HG03442 (cell line): ENCODE measurements at regions not wholly inside any gene's neighbourhood (a gene's known extent, or its start where the extent isn't known, plus 50 kb on each side); places are given as distances from the start of the nearest gene placed in this dataset.
"Not testable (repeated sequence)": the region's sequence is repeated elsewhere in the genome, so short reads cannot be mapped to it uniquely, and the experiment has no call there.

ENCODE experiments used
- ATAC-seq: cut with Tn5 transposase; IDR thresholded peaks from one replicate; pipeline ENCODE4 v1.9.1; 2021; ENCODE audit warnings: mild to moderate bottlenecking, moderate library complexity; ENCODE audit not compliant: unreplicated experiment

DNA sequence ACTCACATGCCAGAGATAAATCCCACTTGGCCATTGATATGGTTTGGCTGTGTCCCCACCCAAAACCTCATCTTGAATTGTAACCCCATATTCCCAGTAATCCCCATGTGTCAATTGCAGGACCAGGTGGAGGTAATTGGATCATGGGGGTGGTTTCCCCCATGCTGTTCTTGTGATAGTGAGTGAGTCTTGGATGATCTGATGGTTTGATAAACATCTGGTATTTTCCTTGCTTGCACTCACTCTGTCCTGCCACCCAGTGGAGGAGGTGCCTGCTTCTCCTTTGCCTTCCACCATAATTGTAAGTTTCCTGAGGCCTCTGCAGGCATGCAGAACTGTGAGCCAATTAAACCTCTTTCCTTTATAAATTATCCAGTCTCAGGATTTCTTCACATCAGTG lies 50.4 kb upstream of the B3GAT2 start:
- ATAC-seq = not testable (repeated sequence)

DNA sequence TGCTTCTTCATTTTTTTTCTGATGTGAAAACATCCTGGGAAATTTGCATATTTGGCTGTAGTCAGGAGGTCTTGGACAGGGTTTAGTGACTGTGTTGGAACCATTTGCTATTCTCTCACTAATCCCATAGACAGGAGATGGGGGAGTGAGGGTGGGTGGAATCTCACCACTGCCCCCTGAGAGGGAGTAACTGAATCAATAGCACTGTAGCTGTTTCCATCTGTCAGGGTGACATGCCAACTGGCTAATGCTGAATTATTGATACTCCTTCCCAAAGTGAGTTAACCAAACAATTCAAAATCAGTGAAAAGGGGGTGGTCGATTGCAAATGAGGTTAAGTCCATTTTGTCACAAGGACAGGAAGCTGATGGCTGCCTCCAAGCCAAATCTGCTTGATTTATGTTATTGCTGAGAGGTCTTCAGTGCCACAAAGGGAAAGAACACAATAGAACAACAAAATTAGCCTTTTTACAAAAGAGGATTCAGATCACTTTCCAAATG lies 55.1 kb upstream of the B3GAT2 start:
- ATAC-seq = no peak

DNA sequence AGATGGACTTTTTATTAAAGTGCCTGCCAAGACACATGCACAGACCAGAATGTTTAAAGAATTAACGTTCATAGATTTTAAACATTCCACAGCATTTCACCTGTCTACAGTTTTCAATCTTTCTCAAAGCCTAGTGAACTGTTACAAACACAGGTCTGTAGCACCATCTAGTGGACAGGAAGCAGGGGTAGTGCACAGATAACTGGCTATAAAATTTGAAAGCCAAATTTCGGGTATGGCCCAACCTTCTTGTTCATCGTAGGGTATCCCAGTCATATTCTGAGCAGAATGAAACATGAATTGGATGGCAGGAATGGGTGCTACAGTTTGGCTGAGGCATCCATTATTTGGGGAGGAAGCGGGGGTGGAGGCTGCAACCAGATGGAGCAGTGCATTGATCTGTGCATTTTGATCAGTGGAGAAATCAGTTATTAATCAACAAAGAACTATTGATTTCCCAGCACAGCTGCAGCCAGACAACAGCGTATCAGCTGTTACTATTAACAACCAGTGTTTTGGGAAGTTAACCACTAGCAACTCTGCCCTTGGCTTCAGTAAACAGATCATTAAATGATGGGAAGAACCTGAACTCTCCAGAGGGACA lies 56.1 kb upstream of the B3GAT2 start:
- ATAC-seq = peak; percentile 85

DNA sequence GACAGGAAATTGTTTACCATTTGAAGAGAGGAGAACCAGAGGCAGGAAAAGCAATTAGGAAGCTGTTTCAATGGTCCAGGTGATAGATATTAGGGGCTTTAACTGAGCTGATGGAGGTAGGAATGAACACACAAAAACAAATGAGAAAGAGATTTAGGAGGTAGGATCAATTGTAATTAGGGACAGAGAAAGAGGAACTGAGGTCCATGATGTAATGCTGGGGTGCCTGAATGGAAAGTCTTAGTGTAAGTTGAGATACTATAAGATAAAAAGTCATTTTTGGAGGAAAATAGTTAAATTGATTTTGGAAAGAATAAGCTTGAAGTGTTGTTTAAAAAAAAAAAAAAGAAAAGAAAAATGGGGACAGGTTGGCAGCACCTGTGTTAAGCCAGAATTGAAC lies 58.5 kb upstream of the B3GAT2 start:
- ATAC-seq = no peak

DNA sequence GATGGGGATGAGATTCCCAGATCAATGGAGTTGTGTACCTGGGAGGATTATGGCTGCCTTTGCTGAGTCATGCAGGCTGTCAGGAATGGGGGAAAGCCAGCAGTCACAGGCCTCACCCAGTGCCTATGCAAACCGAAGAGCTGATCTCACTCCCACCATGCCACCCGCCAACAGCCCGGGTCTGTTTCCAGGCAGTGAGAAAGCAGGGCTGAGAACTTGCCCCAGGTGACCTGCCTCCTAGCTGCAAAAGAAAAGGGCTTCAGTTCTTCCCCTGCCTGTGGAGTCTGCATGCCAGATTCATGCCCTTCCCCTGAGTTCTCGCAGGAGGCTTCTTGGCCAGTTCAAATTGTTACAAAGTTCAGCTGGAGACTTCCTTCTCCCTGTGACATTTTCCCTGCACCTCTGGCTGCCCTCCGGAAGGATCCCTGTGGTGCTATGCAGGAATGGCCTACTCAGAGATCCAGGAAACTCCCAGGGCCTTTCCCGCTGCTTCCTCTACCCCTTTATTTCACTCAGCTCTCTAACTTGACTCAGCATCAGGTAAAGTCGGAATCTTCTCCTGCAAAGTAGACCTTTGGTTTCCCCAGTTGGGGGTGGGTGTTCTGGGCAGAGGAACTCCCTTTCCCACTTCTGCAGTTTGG lies 71.5 kb upstream of the B3GAT2 start:
- ATAC-seq = no peak

DNA sequence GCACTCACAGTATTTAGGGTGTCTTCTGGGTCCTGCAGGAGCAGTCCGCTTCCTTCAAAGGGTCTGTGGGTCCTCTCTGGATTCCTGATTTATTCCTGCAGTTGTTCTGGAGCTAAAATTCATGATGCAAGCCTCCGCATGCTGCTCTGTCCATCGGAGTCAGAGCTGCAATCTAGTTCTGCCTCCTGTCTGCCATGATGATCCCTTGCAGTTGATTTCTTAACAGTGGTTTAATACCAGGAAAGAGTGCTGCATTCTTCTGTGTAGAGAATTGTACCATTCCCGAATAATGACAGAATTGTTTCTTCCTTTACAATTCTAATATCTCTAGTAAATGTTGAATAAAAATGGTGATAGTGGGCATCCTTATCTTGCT lies 72.0 kb upstream of the B3GAT2 start:
- no peak for ATAC-seq

DNA sequence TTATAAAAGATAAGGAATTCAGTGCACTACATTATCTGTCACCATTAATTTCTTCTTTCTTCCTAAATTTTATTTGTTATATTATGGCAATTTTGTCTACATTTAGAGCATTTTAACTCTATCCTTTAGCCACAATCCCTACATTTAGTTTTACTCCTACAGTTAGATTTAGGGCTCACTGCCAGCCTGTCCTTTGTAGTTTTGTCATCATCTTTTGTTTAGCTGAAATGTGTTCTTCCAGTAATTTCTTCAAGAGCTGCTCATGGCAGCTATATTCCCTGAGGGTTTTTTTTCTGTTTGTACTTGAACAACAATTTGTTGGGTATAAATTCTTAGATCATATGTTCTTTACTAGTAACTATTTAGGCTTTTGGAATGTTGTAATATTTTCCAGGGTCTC lies 72.7 kb upstream of the B3GAT2 start:
- ATAC-seq = no peak

DNA sequence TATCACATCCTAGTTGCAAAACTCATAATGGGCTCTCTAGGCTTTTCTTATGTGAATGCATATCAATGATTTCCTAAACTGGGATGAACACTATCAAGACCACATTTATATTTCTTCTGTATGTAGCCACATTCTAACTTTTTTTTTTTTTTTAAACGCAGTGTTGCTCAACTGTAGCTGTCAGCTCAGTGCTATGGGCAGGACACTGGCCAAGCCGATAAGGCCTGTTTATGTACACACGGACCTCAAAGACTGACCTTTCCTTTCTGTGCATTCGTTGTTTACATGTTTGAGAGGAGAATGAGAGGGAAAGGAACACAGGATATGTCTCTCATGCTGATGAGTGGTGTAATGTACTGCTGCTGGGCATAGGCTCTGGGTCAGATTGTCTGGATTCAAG lies 75.1 kb upstream of the B3GAT2 start:
- ATAC-seq = no peak

DNA sequence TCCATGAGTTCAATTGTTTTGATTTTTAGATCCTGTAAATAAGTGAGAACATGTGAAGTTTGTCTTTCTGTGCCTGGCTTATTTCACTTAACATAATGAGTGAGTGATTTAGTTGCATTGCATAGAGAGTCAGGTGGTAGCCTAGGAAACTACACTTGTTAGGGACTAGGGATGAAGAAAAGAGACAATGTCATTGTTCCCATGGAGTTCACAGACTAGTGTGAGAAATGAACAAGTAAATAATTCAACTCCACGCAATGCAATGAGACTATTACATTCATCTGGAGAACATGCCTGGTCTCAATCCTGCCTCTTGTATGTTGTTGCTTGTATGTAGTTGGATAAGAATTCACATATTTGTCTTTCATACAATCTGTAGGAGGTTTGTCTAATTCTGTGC lies 76.3 kb upstream of the B3GAT2 start:
- ATAC-seq = no peak

DNA sequence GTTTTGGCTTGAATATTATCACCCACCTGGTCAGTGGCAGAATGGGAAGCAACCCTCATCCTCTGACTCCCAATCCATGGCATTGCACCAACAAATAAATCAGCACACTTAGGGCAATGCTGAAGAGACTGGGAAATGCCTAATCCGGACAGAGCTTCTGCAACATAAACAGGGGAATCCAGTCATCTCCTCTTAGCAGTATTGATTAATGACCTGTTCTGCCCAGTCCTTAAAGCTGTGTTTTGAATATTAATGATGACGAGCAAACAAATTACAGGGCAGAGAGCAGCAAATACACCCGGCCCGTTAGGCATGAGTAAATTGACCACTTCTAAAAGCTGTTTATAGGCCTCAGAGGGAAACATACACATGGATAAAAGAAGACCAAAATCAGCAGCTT lies 77.0 kb upstream of the B3GAT2 start:
- no peak for ATAC-seq

DNA sequence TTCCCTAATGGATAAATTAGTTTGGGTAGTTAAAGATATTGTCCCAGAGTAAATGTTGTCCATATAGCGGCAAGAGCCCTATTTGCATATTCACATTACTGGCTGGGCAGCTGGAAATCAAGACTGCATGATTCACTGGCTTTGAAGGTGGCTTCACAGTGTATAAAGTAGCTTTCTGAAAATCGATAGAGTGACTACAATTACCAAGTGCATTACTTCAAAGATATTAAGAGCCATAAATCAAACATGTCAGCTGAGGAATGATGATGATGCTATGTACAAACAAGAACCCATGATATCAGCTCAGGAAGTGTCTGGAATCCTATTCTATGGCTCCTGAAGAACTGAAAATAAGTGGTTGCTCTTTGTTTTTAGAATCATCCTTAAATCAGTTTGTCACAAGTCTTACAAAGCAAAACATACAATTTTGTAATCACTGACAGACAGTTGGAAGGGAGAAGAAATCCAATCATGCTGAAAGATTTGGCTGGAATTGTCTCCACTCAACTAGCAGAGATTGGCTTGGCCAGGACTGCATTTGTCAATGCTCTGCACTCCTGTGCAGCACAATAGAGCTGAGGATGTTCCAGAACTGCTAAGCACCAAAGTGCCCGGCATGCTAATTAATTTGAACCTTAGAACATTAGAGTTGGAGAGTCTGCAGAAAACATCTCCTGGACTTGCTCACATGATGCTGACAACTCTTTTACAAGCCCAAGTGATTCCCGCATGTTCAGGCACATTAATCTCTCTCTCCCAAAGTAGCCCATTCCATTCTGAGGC lies 77.9 kb upstream of the B3GAT2 start:
- ATAC-seq = no peak

DNA sequence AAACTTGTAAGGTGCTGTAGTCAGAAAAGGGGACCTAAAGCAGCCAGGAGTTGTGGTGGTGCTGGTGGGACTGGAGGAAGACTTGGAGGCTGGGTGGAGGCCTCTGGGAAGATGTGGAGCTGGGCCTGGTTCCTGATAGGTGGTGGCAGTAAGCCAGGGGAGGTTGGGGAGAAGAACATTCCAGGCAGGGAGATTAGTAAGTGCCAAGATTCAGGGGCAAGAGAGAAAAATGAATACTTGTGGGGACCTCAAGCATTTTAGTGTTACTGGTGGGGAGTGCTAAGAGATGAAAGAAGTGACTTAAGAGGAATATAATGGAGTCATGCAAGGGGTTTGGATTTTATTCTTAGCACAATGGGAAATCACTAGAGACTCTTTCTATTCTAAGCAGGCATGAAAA lies 79.0 kb upstream of the B3GAT2 start:
- ATAC-seq = no peak

DNA sequence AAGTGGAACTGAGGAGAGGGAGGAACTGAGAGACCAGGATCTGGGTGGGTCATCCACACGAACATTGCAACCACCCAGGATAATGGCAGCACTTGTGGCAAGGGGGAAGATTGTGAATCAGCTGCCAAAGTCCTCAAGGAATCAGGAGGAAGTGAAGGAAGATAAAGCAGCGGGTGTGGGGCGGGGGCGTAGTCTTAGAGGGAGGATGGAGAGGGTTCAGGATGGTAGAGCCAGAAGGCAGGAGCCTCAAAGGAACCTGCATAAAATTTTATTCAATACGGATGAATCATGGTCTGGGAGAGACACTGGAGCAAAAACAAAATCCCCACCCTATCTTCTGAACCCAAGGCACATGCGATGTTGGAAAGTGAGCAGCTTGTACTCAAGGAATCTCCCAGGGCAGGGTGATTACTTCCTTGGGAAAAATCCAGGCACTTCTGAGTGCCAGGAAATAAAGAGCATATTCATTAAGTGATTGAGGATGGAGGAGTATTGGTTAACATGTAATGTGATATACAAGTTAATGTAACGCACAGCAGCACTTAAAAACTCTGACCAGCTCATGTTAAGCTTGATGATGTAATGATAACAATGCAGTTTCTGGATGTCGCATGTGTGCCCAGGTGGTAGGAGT lies 82.0 kb upstream of the B3GAT2 start:
- ATAC-seq = no peak

DNA sequence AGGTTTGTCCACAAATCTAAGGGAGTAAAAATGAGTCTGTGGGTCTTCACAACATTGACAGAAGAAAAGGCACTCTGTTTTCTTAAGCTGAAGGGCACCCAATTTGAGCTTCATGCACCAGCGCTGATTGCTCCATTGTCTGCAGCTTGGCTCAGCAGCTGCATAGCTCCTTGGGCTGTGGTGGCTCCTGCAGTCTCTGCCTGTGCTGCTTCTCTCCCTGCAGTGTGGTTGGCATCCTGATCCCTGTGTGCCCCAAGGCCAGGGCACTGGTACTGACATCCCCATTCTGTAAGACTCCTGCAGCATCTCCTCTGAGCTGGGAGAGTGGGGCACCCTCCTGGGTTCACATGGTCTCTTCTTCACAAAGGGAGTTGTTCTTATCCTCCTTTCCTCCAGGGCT lies 83.2 kb upstream of the B3GAT2 start:
- no peak for ATAC-seq

DNA sequence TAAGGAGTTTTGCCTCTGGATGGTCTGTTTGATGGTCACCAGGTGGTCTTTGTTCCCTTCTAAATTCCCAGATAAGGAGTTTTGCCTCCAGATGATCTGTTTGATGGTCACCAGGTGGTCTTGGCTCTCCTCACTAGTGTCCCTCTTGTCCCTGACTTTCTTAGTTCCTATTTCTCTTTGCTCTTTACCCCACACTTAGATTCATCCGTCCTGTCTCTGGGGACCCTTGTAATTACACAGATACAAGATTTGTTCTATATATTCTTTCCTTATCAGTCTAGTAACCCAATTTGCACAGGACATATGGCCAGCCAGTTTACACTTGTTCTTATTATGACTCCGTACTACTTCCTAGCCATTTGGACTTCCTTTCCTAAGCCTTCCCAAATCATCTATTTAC lies 84.0 kb upstream of the B3GAT2 start:
- no peak for ATAC-seq

DNA sequence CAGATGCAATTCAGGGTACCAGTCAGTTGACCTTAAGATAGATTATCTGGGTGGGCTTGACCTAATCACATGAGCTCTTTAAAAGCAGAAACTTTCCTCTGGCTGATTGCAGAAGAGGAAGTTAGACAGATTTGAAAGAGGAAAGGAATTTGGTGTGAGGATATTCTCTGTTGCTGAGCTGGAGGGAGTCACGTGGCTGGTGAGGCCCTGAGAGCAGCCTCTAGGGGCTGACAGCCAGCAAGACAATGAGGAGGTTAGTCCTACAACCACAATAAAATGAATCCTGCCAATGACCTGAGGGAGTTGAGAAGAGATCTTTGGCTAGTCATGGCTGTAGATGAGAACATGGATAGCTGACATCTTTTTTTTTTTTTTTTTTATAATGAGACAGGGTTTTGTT lies 87.0 kb upstream of the B3GAT2 start:
- ATAC-seq = peak; percentile 51

DNA sequence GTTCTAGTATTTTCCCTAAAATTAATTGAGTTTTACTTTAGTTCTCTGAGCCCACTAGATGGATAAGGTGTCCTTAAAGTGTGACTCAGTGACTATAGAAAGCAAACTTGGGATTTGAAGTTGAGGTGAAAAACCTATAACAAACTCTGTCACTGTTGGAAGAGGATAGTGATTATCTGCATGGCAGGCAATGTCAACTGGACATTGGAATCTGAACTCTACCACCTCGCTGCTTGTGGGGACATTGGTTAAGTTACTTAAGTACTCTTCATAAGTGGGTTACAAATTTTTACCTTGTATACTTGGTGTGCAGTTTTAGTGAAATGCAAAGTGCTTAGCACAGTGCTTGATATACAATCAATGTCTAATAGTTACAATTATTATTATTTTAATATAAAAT lies 87.9 kb upstream of the B3GAT2 start:
- ATAC-seq = no peak

DNA sequence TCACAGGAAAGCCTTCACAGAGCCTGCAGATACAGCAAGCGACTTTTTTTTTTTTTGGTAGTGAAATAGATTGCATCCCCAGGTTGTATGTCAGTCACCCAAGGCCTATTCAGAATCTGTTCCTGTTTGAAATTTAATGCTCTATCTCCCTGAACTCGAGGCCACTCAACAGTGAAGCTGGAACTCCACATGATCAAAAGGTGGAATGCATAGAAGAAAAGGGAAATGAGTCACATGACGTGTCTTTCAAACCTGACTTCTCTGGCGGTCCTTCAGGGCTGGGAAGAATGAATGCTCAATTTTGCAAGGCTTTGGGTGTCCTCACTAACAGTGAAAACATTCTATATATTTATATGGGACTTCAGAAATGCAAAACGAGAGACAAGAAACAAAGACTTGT lies 88.4 kb upstream of the B3GAT2 start:
- ATAC-seq = no peak

DNA sequence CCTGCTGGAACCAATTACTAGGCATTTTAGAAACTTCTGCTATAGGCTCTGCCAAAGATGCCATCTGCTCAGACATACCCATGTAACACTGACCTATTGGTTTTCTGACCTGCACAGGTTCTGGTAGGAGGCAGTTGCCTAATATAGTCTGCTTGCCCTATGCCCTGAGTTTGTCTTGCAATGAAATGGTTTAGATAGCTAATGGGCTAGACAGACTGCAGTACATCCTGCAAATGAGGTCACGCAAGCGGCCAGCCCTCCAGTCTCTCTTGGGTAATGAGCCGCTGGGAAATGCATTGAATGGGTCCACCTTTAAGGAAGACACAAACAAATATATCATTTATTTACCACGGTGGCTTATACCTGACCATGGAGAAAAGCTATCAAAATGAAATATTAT lies 90.6 kb upstream of the B3GAT2 start:
- no peak for ATAC-seq

DNA sequence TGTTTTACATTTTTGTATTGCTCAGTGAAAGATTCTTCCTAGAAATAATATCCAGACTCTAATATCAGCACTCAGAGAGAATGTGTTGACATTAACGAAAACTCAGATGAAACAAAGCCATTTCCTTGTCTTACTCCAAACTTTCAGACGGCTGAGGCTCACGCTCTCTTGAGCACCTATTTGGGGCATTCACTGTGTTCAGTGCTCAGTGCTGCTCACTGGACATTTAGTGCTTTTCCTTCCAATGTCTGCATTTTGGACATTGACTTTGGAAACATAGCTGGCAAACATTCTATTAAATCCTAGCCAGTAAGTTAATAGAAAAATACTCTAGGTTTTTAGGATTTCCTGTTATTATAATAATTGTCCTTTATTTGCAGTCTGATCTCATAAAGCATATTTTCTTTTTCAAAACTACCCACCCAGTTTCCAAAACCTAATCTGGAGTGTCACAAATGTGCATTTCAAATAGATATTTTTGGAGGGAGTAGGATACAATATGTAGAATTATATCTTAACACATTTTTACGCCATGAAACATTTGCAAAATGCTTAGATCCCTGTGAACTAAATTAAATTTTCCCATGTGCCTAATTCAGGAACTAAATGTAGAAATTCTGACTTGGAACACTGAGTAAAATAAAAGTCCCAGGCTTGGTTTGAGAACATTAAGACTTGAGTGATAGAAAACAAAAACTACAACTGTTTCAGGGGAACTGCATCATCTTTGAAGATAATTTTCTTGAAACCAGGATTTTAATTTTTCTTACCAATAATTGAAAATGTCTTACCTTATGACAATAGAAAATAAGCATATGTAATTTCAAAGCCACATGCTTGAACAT lies 91.7 kb upstream of the B3GAT2 start:
- no peak for ATAC-seq

DNA sequence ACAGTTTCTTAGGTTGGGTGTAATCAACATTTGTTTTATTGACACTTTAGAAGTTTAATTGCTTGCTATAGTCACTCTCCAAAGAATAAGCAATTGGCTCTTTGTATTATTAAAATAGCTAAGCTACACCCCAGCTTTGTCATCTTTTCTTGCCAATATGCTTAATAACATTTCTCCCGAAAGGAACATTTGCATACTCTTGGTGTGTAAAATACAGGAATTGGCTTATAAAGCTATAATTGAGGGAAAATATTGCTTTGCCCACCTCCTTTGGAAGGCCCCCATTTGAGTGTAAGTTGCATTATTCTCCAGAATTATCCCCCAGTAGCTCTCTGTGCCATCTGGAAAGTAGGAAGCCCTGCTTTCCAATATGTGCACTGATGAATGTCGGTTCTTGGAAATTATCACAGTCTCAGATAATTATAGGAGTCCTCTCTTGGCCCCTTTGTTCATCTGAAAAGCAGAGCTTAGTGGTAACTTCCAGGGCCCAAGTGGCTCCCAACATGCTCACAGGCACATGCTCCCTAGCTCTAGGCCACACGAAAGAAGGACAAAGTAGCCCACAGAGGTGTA lies 92.4 kb upstream of the B3GAT2 start:
- no peak for ATAC-seq
